ENCODE measurements at regions not wholly inside any gene's neighbourhood (a gene's known extent, or its start where the extent isn't known, plus 50 kb on each side); places are given as distances from the start of the nearest gene placed in this dataset.

DNA sequence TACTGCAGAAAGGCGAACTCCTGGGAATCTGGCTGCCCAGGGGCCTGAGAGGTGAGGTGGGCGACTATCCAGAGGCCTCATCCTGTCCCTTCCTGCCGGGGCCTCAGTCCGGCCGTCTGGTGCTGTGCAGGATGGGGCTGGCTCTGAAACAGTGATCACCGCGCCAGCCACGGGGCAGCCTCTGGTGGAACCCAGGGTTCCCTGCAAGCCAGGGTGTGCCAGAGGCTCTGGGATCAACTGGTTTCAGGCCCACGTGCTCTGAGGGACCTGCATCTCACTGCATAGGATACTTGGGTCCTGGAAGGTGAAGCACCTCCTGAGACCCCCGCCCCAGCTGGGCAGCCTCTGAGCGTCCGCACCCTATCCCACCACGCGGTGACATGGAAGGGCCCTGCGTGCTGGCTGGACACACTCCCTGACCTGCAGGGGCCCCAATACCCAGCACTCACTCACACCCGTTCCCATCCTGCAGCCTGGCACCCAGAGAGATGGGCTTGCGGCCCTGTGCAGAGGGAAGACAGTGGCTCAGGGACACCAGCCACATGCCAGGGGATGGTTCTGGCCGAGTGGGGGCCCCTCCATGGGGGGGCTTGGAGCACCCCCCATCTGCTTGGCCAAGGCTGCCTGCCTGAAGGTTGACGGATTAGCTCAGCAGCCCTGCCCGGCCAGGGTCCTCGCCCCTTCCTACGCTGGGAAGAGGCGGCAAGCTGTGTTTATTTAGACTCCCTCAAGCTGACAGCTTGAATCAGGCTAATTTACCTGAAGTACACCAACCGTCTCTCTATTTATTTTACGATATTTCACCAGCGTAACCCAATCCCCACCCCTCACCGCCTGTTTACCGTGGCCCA lies 64.3 kb upstream of the TTC34 start:
- no peak for DNase-seq (ENCODE audit: low spot score)

- no peak for DNase-seq (ENCODE audit: low spot score)
Observed at GRCh38 chr1:2866422-2867086, 65.1 kb upstream of the TTC34 start.

DNA sequence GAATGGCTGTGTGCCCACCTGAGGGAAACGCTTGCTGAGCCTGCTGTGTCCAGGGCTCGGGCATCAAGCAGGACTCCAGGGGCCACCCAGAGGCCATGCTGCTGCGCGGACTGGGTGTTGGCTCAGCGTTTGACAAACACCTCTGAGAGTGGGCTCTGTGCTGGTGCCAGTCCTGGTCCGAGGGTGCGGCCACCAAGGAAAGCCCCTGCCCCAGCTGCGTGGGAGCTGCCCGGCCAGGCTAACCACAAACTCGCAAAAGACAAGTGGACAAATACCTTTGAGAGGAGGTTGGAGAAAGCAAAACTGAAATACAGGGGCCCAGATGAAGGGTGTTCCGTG lies 65.6 kb upstream of the TTC34 start:
- no peak for DNase-seq (ENCODE audit: low spot score)

DNA sequence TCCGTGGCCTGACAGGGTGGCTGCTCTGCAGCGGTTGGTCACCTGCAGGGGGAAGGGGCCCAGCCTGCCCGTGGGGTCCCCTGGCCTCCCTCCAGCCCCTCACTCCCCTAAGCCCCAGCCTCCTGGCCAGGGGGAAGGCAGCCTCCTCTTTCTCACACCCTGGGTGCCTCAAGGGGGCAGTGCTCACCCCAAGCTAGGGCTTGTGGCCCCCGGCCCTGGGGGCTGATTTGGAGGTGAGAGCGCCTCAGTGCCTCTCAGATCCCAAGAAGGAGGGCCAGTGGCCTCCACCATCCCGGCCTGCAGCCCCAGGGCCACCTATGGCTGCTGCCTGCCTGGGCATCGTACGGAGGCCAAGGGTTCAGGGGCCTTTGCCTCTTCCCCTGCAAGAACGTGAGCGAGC lies 66.4 kb upstream of the TTC34 start:
- no peak for DNase-seq (ENCODE audit: low spot score)

- DNase-seq (ENCODE audit: low spot score), result no peak
Observed at GRCh38 chr1:2868571-2869195, 67.2 kb upstream of the TTC34 start.

DNA sequence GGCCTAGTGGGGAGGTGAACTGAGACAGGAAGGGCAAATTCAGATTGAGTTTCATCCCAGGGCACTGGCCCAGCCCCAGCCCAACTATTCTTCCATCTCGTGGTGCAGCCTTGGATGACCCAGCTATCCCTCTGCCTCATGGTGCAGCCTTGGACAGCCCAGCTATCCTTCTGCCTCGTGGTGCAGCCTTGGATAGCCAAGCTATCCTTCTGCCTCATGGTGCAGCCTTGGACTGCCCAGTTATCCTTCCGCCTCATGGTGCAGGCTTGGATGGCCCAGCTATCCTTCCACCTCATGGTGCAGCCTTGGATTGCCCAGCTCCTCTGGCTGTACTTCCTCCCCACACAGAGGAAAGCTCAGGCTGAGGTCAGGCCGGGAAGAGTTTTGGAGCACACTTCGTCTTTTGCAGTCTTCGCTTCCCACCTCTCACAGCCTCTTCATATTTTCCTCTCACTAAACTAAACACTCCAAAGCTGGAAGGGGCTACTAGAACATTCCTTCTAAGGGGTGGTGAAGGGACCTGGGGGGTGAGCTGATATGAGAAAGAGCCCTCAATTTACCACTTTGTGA lies 69.8 kb upstream of the TTC34 start:
- DNase-seq (ENCODE audit: low spot score), result no peak

GRCh38 chr1:2874207-2874606 lies 72.7 kb upstream of the TTC34 start:
- DNase-seq (ENCODE audit: low spot score), result no peak

DNA sequence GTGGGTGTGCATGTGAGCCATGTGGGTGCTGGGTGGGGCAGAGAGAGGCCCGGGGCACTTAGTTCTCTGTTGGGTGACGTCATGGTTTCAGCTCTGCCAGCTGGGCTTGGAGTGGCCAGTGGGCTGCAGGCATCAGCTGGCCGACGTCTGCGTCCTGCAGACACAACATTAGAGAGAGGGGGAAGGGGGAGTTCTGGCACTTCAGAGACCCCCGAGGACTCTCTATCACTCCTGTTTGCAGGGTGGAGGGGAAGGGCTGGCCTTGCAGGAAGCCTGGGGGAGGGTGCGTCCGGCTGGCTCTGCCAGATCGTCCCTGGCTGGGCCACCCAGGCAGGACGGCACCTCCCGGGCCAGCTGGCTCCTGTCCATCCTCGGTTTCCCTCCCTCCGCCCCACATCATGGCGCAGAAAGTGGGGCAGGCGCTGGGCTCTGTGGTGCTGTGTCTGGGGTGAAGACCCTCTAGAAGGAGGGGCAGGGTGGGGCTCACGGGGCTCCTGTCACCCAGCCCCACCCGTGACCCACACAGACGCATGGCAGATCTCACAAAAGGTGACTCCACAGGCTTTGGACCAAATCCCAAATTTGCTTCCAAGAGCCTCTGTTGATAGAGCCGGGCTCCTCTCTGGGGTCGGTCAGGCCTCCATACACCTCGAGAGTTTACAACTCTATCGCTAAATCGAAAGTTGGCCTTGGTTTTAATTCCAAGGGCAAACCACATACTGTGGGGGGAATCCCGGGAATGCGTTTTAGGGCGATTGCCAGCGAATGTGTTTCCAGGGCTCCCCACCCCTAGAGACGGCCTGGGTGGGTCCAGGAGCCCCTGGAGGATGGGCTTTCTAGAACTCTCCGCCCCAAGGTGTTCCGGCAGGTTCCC lies 73.4 kb upstream of the TTC34 start:
- DNase-seq (ENCODE audit: low spot score), result no peak

DNA sequence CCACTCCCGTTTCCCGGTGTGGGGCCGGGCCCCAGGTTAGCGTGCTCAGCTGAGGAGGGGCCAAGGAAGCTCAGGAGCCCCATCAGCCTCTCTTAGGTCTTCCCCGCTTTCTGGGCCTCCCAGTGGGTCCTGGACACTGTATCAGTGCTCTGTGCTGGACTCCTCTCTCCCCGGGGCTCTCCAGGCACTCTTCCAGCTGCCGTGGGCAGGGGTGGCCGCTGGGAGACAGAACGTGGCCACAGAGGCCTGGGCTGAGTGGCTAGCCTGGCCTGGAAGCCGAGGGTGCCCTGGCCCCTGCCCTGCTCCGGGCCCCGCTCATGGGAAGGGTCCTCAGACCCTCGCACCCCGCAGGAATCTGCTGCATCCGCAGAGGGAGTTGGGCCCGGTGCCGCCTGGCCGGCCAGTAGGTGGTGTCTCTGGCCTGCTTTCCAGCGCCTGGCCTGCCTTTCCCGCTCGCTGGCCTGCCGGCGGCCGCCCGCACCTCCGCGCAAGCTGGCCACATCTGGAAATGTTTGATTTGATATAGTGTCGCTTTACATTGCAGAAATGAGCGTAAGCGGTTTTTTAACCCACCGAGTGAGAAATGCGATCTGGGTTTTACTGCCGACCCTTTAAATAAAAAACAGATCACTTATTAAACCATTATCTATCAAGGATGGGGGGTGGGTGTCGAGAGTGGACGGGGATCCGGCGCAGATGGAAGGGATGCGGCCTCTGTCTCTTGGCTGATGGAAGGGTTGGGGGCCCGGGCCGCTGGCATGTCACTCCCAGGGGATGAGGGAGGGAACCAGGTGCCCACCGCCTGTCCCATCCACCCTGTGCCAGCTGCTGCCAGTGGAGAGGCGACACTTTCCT lies 74.4 kb upstream of the TTC34 start:
- no peak for DNase-seq (ENCODE audit: low spot score)

DNA sequence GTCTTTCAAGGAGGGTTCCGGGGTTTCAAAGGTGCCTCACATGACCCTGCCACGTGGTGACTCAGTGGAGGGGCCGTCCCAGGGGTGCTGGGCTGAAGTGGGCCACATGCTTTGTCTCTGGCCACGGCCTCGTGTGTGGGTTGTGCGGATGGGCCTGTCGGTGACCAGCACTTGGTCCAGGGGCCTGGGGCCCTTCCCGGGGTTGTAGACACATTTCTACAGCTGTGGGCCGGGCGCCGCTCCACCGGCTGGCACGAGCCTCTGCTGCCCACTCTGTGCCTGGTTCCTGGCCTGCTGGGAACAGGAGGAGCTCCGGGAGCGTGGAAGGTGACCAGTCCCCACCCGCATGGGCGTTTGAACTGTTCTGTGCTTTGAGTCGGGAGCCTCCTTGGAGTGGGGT lies 75.4 kb upstream of the TTC34 start:
- DNase-seq (ENCODE audit: low spot score), result no peak

DNA sequence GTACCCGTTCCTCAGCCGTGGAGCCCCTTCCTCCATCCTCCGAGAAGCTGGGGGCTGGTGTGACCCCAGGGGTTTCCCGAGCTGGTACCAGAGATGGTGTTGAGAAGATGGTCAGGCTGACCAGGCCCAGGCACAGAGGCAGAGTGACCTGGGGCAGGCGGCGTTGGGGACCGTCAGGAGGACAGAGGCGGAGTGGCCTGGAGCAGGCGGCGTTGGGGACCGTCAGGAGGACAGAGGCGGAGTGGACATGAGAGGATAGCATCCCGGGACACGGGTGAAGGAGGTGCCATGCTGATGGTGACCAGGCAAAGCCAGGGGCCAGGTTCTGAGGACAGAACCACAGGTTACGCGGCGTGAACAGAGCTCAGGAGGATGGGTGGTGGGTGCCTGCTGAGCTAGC lies 75.9 kb upstream of the TTC34 start:
- DNase-seq (ENCODE audit: low spot score), result no peak

DNA sequence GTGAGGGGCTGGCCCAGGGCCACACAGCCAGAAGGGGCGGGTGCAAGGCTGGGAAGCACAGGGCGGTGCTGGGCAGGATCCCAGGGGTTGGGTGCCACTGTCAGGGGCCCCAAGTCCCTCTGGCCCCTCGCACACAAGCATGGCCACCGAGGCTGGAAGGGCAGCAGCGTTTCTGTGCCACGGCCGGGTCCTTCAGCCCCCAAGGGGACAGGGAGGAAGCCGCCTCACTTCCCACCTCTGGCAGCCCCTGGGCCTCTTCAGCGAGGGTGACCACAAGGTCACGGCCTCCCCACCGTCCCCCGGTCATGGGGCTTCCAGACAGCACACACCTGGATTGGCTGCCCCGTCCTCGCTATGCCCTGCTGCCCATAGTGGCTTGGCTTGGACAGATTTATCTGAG lies 77.1 kb upstream of the TTC34 start:
- no peak for DNase-seq (ENCODE audit: low spot score)

- no peak for DNase-seq (ENCODE audit: low spot score)
Observed at GRCh38 chr1:2879026-2879425, 77.5 kb upstream of the TTC34 start.

- DNase-seq (ENCODE audit: low spot score), result no peak
Observed at GRCh38 chr1:2879591-2879990, 78.1 kb upstream of the TTC34 start.

GRCh38 chr1:2880086-2880485 lies 78.6 kb upstream of the TTC34 start:
- DNase-seq (ENCODE audit: low spot score), result no peak

- DNase-seq (ENCODE audit: low spot score), result no peak
Observed at GRCh38 chr1:2880812-2881295, 79.4 kb upstream of the TTC34 start.

- DNase-seq (ENCODE audit: low spot score), result no peak
Observed at GRCh38 chr1:2881556-2881955, 80.1 kb upstream of the TTC34 start.

DNA sequence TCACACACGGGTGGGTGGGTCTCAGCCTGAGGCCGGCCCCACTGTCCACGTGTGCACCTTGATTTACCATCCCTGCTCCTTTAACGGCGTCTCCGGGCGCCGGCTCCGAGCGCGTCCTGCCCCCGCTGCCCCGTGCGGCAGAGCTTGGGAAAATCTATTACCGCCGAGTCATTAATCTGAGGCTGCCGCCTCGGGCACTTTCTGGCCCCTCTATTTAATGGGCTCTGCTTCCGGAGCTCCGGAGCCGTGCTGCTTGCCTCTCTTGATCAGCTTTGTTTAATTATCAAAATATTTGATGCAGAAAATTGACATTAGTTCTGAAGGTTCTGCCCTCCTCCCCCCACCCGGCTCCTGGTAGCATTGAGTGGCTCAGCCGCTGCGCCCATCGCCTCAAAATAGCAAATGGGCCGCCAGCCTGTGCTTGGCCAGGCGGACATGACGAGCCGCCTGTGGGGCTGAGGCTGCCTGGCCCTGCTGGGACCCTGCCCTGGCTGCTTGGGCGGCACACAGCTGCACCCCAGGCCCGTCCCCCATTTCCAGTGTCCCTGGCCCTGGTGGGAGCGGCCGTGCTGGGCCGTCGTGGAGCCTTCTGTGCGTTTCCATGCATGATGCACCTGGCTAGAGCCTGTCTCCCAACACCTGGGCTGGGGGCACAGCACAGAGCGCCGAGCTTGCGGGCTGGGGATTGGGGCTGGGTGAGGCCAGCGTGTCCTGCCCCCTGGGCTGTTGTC lies 81.6 kb upstream of the TTC34 start:
- no peak for DNase-seq (ENCODE audit: low spot score)

DNA sequence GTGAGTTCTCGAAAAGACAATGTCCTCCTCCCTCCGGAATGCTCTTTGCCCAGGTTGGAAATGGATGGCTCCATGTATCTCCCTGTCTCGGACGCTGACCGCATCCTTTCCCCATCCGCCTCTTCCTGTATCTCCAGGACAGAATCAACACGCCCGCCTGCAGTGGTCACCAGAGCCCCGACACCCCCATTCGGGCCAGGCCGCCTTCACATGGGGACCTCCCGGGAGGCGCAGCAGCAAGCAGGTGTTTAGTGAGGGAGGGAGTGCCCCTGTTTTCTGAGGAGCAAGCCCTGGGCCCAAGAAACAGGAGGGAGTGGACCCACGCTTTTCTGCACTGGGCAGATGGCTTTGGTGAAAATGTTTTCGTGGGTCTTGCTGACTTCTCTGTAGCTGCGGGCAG lies 83.5 kb upstream of the TTC34 start:
- no peak for DNase-seq (ENCODE audit: low spot score)

GRCh38 chr1:2886631-2887030 lies 85.1 kb upstream of the TTC34 start:
- no peak for DNase-seq (ENCODE audit: low spot score)
